ENCODE measurements at regions not wholly inside any gene's neighbourhood (a gene's known extent, or its start where the extent isn't known, plus 50 kb on each side); places are given as distances from the start of the nearest gene placed in this dataset.
"Not testable (repeated sequence)": the region's sequence is repeated elsewhere in the genome, so short reads cannot be mapped to it uniquely, and the experiment has no call there.

GRCh38 chr21:28068455-28069358 is 924.0 kb downstream of the LTN1 start:
- no peak for DNase-seq (ENCODE audit: low read depth)

GRCh38 chr21:28066596-28067387 is 925.9 kb downstream of the LTN1 start:
- no peak for DNase-seq (ENCODE audit: low read depth)

- no peak for DNase-seq (ENCODE audit: low read depth)
Measured at GRCh38 chr21:28066076-28066475, 926.6 kb downstream of the LTN1 start.

GRCh38 chr21:28063241-28064216 is 929.1 kb downstream of the LTN1 start:
- DNase-seq (ENCODE audit: low read depth): no peak

GRCh38 chr21:28052956-28053355 is 939.7 kb downstream of the LTN1 start:
- DNase-seq (ENCODE audit: low read depth): not testable (repeated sequence)

- not testable (repeated sequence) for DNase-seq (ENCODE audit: low read depth)
Measured at GRCh38 chr21:28051649-28052048, 941.0 kb downstream of the LTN1 start.

GRCh38 chr21:28035692-28036091 is 957.0 kb downstream of the LTN1 start:
- not testable (repeated sequence) for DNase-seq (ENCODE audit: low read depth)

- not testable (repeated sequence) for DNase-seq (ENCODE audit: low read depth)
Measured at GRCh38 chr21:28034916-28035315, 957.8 kb downstream of the LTN1 start.

GRCh38 chr21:28034334-28034733 is 958.3 kb downstream of the LTN1 start:
- not testable (repeated sequence) for DNase-seq (ENCODE audit: low read depth)

GRCh38 chr21:28032652-28033051 is 960.0 kb downstream of the LTN1 start:
- not testable (repeated sequence) for DNase-seq (ENCODE audit: low read depth)

- not testable (repeated sequence) for DNase-seq (ENCODE audit: low read depth)
Measured at GRCh38 chr21:28031066-28031465, 961.6 kb downstream of the LTN1 start.

- DNase-seq (ENCODE audit: low read depth): no peak
Measured at GRCh38 chr21:28025111-28025510, 967.6 kb downstream of the LTN1 start.

GRCh38 chr21:28018741-28019669 is 973.7 kb downstream of the LTN1 start:
- no peak for DNase-seq (ENCODE audit: low read depth)

- no peak for DNase-seq (ENCODE audit: low read depth)
Measured at GRCh38 chr21:28018213-28018612, 974.5 kb downstream of the LTN1 start.

GRCh38 chr21:28016571-28016970 is 976.1 kb downstream of the LTN1 start:
- DNase-seq (ENCODE audit: low read depth): no peak

- DNase-seq (ENCODE audit: low read depth): not testable (repeated sequence)
Measured at GRCh38 chr21:28013123-28013522, 979.6 kb downstream of the LTN1 start.

- DNase-seq (ENCODE audit: low read depth): not testable (repeated sequence)
Measured at GRCh38 chr21:28011970-28012369, 980.7 kb downstream of the LTN1 start.

GRCh38 chr21:28008245-28008644 is 984.4 kb downstream of the LTN1 start:
- DNase-seq (ENCODE audit: low read depth): not testable (repeated sequence)

GRCh38 chr21:28003627-28004026 is 989.0 kb downstream of the LTN1 start:
- DNase-seq (ENCODE audit: low read depth): not testable (repeated sequence)

- not testable (repeated sequence) for DNase-seq (ENCODE audit: low read depth)
Measured at GRCh38 chr21:27996906-27997305, 995.8 kb downstream of the LTN1 start.

Data from activated T-cell treated with anti-CD3 and anti-CD28 coated beads for 1 hour (primary cell).